H1 (cell line): ENCODE measurements at regions not wholly inside any gene's neighbourhood (a gene's known extent, or its start where the extent isn't known, plus 50 kb on each side); places are given as distances from the start of the nearest gene placed in this dataset.

Source experiments
- ATF3 ChIP-seq: IDR thresholded peaks from 2 replicates; pipeline ENCODE4 v1.6.1; 2011; ENCODE audit warnings: low read depth, mild to moderate bottlenecking, low read length; ENCODE audit not compliant: insufficient read depth
- CBX8 ChIP-seq: fragments of 300-800, 300-1000 bp; sonication (generic); IDR thresholded peaks from 2 replicates; pipeline ENCODE4 v1.7.1; 2016; ENCODE audit warnings: low read depth, low read length, borderline replicate concordance
- CHD2 ChIP-seq: IDR thresholded peaks from 2 replicates; pipeline ENCODE4 v1.6.1; 2012; ENCODE audit warnings: low read length, improper control_type of control experiment
- CHD7 ChIP-seq: fragments of 300-600 bp; sonication (generic); IDR thresholded peaks from 2 replicates; pipeline ENCODE4 v1.7.1; 2012; ENCODE audit warnings: low read length, moderate library complexity, mild to moderate bottlenecking, inconsistent platforms; ENCODE audit not compliant: insufficient replicate concordance
- GTF2F1 ChIP-seq: IDR thresholded peaks from 2 replicates; pipeline ENCODE4 v1.6.1; 2012; ENCODE audit warnings: low read depth, low read length, improper control_type of control experiment, borderline replicate concordance
- HDAC2 ChIP-seq, 2 experiments: fragments of 300-600 bp in 1 of 2; sonication (generic) in 1 of 2; IDR thresholded peaks; 2 replicates each; pipeline ENCODE4 v1.6.1; 2011 to 2012; ENCODE audit warnings: low read depth in 2 of 2, low read length in 2 of 2, mild to moderate bottlenecking in 2 of 2, moderate library complexity in 2 of 2, borderline replicate concordance in 1 of 2, inconsistent platforms in 1 of 2
- MAFK ChIP-seq: IDR thresholded peaks from 2 replicates; pipeline ENCODE4 v1.6.1; 2012; ENCODE audit warnings: low read depth, mild to moderate bottlenecking, improper control_type of control experiment, low read length
- PHF8 ChIP-seq: fragments of 200-600 bp; sonication (generic); conservative IDR thresholded peaks from 2 replicates; pipeline ENCODE4 v1.7.1; 2012; ENCODE audit warnings: low read depth, mild to moderate bottlenecking, inconsistent platforms, low read length, moderate library complexity
- RXRA ChIP-seq: IDR thresholded peaks from 2 replicates; pipeline ENCODE4 v1.6.1; 2011; ENCODE audit warnings: low read depth, mild to moderate bottlenecking, low read length, moderate library complexity; ENCODE audit not compliant: insufficient read depth
- SIN3A ChIP-seq, 2 experiments: IDR thresholded peaks in 1 of 2; conservative IDR thresholded peaks in 1 of 2; 2 replicates each; pipeline ENCODE4 v1.6.1; 2011 to 2012; ENCODE audit warnings: low read length in 2 of 2, improper control_type of control experiment in 1 of 2, low read depth in 1 of 2, mild to moderate bottlenecking in 1 of 2

GRCh38 chr13:108113407-108113806 is 101.9 kb downstream of the LIG4 start (continued):
- TF ChIP-seq CHD7 (no peak), CHD2 (no peak), MAFK (no peak), HDAC2 (IDR thresholded peaks at IDR 0.05; ENCODE audit: borderline replicate concordance in 1 of 2, low read depth in 2 of 2, low read length in 2 of 2) (no peak), RXRA (no peak), GTF2F1 (no peak), SIN3A (conservative IDR thresholded peaks at IDR 0.05 in 1 of 2, IDR thresholded peaks at IDR 0.05 in 1 of 2; ENCODE audit: low read depth in 1 of 2, low read length in 2 of 2) (no peak), CBX8 (no peak), PHF8 (no peak), ATF3 (no peak)
